SK-N-SH treated with all-trans-retinoic acid at 6 μM for 48 hours (cell line): ENCODE measurements at regions not wholly inside any gene's neighbourhood (a gene's known extent, or its start where the extent isn't known, plus 50 kb on each side); places are given as distances from the start of the nearest gene placed in this dataset.

Source experiments
- BACH2 ChIP-seq: fragments of 250-450 bp; sonication (Bioruptor Pico); IDR thresholded peaks from 2 replicates; pipeline ENCODE4 v1.9.0; 2021; ENCODE audit warnings: mild to moderate bottlenecking, borderline replicate concordance
- PPARA ChIP-seq: fragments of 250-450 bp; sonication (Bioruptor Pico); IDR thresholded peaks from 2 replicates; pipeline ENCODE4 v1.5.0; 2020; ENCODE audit warnings: mild to moderate bottlenecking, borderline replicate concordance
- TCF4 ChIP-seq: fragments of 250-450 bp; sonication (Bioruptor Pico); IDR thresholded peaks from 2 replicates; pipeline ENCODE4 v1.8.0; 2021; ENCODE audit warnings: mild to moderate bottlenecking, moderate library complexity, borderline replicate concordance
- ZFP3 ChIP-seq: fragments of 250-450 bp; sonication (Bioruptor Pico); IDR thresholded peaks from 2 replicates; pipeline ENCODE4 v1.5.0; 2020; ENCODE audit warnings: mild to moderate bottlenecking, moderate library complexity
- ZFP30 ChIP-seq: fragments of 450-650 bp; formaldehyde crosslinking; IDR thresholded peaks from 2 replicates; pipeline ENCODE4 v1.5.0; 2022; ENCODE audit warnings: mild to moderate bottlenecking, moderate library complexity
- ZNF8 ChIP-seq: fragments of 450-650 bp; formaldehyde crosslinking; IDR thresholded peaks from 2 replicates; pipeline ENCODE4 v1.5.0; 2020; ENCODE audit warnings: mild to moderate bottlenecking, moderate library complexity

- no peak for TF ChIP-seq BACH2 (CRISPR knock-in tag)
- no peak for TF ChIP-seq TCF4
- TF ChIP-seq PPARA (CRISPR knock-in tag) = no peak
- no peak for TF ChIP-seq ZFP3 (CRISPR knock-in tag)
- TF ChIP-seq ZFP30 (CRISPR knock-in tag) = no peak
- no peak for TF ChIP-seq ZNF8 (CRISPR knock-in tag)
Measured at GRCh38 chr13:103156346-103156998, 90.3 kb upstream of the SLC10A2 start.
